ENCODE measurements at regions not wholly inside any gene's neighbourhood (a gene's known extent, or its start where the extent isn't known, plus 50 kb on each side); places are given as distances from the start of the nearest gene placed in this dataset.
A peak's percentile ranks its signal among the peaks of the same experiment; 100 is the strongest.

GRCh38 chr6:132126150-132126549 is 175.0 kb upstream of the CCN2 start:
- no peaks in the 10 kb centered on the region for H3K79me1 ChIP-seq (ENCODE audit: insufficient read depth, low read depth, low read length, poor library complexity, severe bottlenecking)
- Mint-ChIP-seq H3K4me3 (no peak overlapping the region), H3K9me3 (peaks cover 0 to 3% of the 10 kb centered on the region in 2 experiments; a peak in 1 of 5 replicates), H3K36me3 (ENCODE audit: insufficient read depth in 1 of 3, low read depth in 3 of 3) (no peaks in the 10 kb centered on the region; a peak in 1 of 7 replicates), H3K4me1 (peaks cover 6 to 14% of the 10 kb centered on the region in 2 experiments), H3K27me3 (ENCODE audit: low read depth) (peaks cover 6% of the 10 kb centered on the region), H3K27ac (no peak overlapping the region)
- H4K5ac ChIP-seq (ENCODE audit: insufficient read length, low read depth, low read length) = no peak overlapping the region
- TF ChIP-seq CTCF (conservative IDR thresholded peaks at IDR 0.05) = peak; percentile 35; the same call in 2 of the 3 replicates
- H4K8ac ChIP-seq (replicated peaks; ENCODE audit: insufficient read length, low read depth, low read length) = no peak overlapping the region
- no CpG with 5 or more reads among the region's 2 CpGs for WGBS (ENCODE audit: extremely low coverage, insufficient read length, low lambda C conversion rate)
- no peak overlapping the region for H3K27ac ChIP-seq (ENCODE audit: insufficient read length, low read depth, low read length)
- no peak overlapping the region for H4K91ac ChIP-seq (ENCODE audit: insufficient read length, low read depth, low read length)
- H2BK120ac ChIP-seq (ENCODE audit: low read depth, low read length, poor library complexity, severe bottlenecking) = no peak overlapping the region
- DNase-seq = no peak
- no peaks in the 10 kb centered on the region for H3K27me3 ChIP-seq (ENCODE audit: insufficient read depth, low read length)
- H2AK5ac ChIP-seq (ENCODE audit: insufficient read length, low read length) = no peak overlapping the region
- no peaks in the 10 kb centered on the region for H3K79me2 ChIP-seq (ENCODE audit: insufficient read depth, low read length)
- H3K9ac ChIP-seq (ENCODE audit: extremely low read depth, insufficient read length, low read length) = no peak overlapping the region
- H2BK20ac ChIP-seq (ENCODE audit: low read depth, low read length, poor library complexity, severe bottlenecking) = no peak overlapping the region
- no peaks in the 10 kb centered on the region for H4K20me1 ChIP-seq (ENCODE audit: control insufficient read depth, insufficient read depth, insufficient read length)
- no peak overlapping the region for H3K14ac ChIP-seq (ENCODE audit: insufficient read depth, low read length)
- H2AFZ ChIP-seq (ENCODE audit: low read length) = no peak overlapping the region
- no peaks in the 10 kb centered on the region for H3K23me2 ChIP-seq (ENCODE audit: insufficient read length, low read depth, low read length, poor library complexity, severe bottlenecking)
- H3K4me2 ChIP-seq (ENCODE audit: insufficient read depth, insufficient read length, low read length) = no peak overlapping the region
- H3T11ph ChIP-seq (ENCODE audit: low read length) = no peak overlapping the region
- no peak overlapping the region for H3K4ac ChIP-seq (ENCODE audit: low read depth, low read length)
- H2BK12ac ChIP-seq (ENCODE audit: insufficient read length, low read depth, low read length) = no peak overlapping the region
- H3K18ac ChIP-seq (ENCODE audit: insufficient read length, low read depth, low read length) = no peak overlapping the region
- no peak overlapping the region for H2BK5ac ChIP-seq (ENCODE audit: insufficient read length, low read length)
- H3K23ac ChIP-seq (ENCODE audit: insufficient read length, low read depth, low read length) = no peak overlapping the region
- no peak overlapping the region for H2BK15ac ChIP-seq (ENCODE audit: low read depth, low read length)
- no peaks in the 10 kb centered on the region for H3K9me3 ChIP-seq (ENCODE audit: control insufficient read depth, low read depth, low read length)
- H3K56ac ChIP-seq (ENCODE audit: insufficient read length, low read depth, low read length) = no peak overlapping the region
- peaks cover 3% of the 10 kb centered on the region; the same call in 1 of the 2 replicates for H3K4me1 ChIP-seq (ENCODE audit: insufficient read depth, low read length)
